Hindlimb muscle (tissue), 1 donor: ENCODE measurements at regions not wholly inside any gene's neighbourhood (a gene's known extent, or its start where the extent isn't known, plus 50 kb on each side); places are given as distances from the start of the nearest gene placed in this dataset.
"Not testable (repeated sequence)": the region's sequence is repeated elsewhere in the genome, so short reads cannot be mapped to it uniquely, and the experiment has no call there.

Experiments used
- DNase-seq: peaks from one replicate; pipeline ENCODE4 v3.0.0-alpha.2; 2013

GRCh38 chr2:117551858-117552257, 262.6 kb upstream of the DDX18 start:
- DNase-seq, result no peak

GRCh38 chr2:117553448-117553847, 261.0 kb upstream of the DDX18 start:
- no peak for DNase-seq

GRCh38 chr2:117555965-117556364, 258.5 kb upstream of the DDX18 start:
- DNase-seq, result no peak

GRCh38 chr2:117557626-117558025, 256.9 kb upstream of the DDX18 start:
- DNase-seq, result no peak

GRCh38 chr2:117562654-117563053, 251.8 kb upstream of the DDX18 start:
- DNase-seq, result no peak

GRCh38 chr2:117571590-117572349, 242.7 kb upstream of the DDX18 start:
- no peak for DNase-seq

- no peak for DNase-seq
These were observed 227.2 kb upstream of the DDX18 start for GRCh38 chr2:117587310-117587709.

GRCh38 chr2:117603060-117603459, 211.4 kb upstream of the DDX18 start:
- no peak for DNase-seq

- no peak for DNase-seq
These were observed 210.9 kb upstream of the DDX18 start for GRCh38 chr2:117603567-117603966.

- DNase-seq, result no peak
These were observed 207.3 kb upstream of the DDX18 start for GRCh38 chr2:117607202-117607601.

GRCh38 chr2:117613101-117613500, 201.4 kb upstream of the DDX18 start:
- DNase-seq, result no peak

- DNase-seq, result no peak
These were observed 200.2 kb upstream of the DDX18 start for GRCh38 chr2:117614296-117614695.

- DNase-seq, result no peak
These were observed 199.5 kb upstream of the DDX18 start for GRCh38 chr2:117614823-117615534.

- no peak for DNase-seq
These were observed 195.9 kb upstream of the DDX18 start for GRCh38 chr2:117618607-117619006.

- DNase-seq, result no peak
These were observed 193.2 kb upstream of the DDX18 start for GRCh38 chr2:117621326-117621725.

- not testable (repeated sequence) for DNase-seq
These were observed 191.3 kb upstream of the DDX18 start for GRCh38 chr2:117623175-117623574.

- no peak for DNase-seq
These were observed 183.1 kb upstream of the DDX18 start for GRCh38 chr2:117631152-117631945.

GRCh38 chr2:117635481-117635880, 179.0 kb upstream of the DDX18 start:
- DNase-seq, result no peak

GRCh38 chr2:117639401-117639800, 175.1 kb upstream of the DDX18 start:
- DNase-seq, result no peak

GRCh38 chr2:117644403-117644802, 170.1 kb upstream of the DDX18 start:
- DNase-seq, result no peak

GRCh38 chr2:117645458-117645857, 169.0 kb upstream of the DDX18 start:
- DNase-seq, result no peak

GRCh38 chr2:117646099-117646498, 168.4 kb upstream of the DDX18 start:
- no peak for DNase-seq

GRCh38 chr2:117646872-117647271, 167.6 kb upstream of the DDX18 start:
- DNase-seq, result no peak
